HL-60/S4 treated with retinoic acid at 250 ng/mL for 4 days and 3 days (cell line): ENCODE measurements at regions not wholly inside any gene's neighbourhood (a gene's known extent, or its start where the extent isn't known, plus 50 kb on each side); places are given as distances from the start of the nearest gene placed in this dataset.
"Not testable (repeated sequence)": the region's sequence is repeated elsewhere in the genome, so short reads cannot be mapped to it uniquely, and the experiment has no call there.

Experiments used
- in situ Hi-C: fragments of 300-500 bp; cut with MboI; formaldehyde crosslinking; loops from 2 replicates; pipeline ENCODE4 v1.7.0; 2022; ENCODE audit warnings: low sequenced_read_pairs

GRCh38 chr12:128077211-128077916, 189.6 kb upstream of the TMEM132C start:
- in situ Hi-C loops: no loop called here

- in situ Hi-C loops: no loop called here
Observed at GRCh38 chr12:128077917-128078298, 189.1 kb upstream of the TMEM132C start.

GRCh38 chr12:128078301-128078971, 188.5 kb upstream of the TMEM132C start:
- in situ Hi-C loops: no loop called here

GRCh38 chr12:128079446-128079845, 187.5 kb upstream of the TMEM132C start:
- in situ Hi-C loops: no loop called here

- in situ Hi-C loops: no loop called here
Observed at GRCh38 chr12:128083132-128083729, 183.7 kb upstream of the TMEM132C start.

- in situ Hi-C loops: no loop called here
Observed at GRCh38 chr12:128088926-128089325, 178.0 kb upstream of the TMEM132C start.

- in situ Hi-C loops: no loop called here
Observed at GRCh38 chr12:128089961-128090360, 177.0 kb upstream of the TMEM132C start.

GRCh38 chr12:128091101-128091720, 175.8 kb upstream of the TMEM132C start:
- in situ Hi-C loops: no loop called here

GRCh38 chr12:128091951-128092382, 175.0 kb upstream of the TMEM132C start:
- in situ Hi-C loops: no loop called here

GRCh38 chr12:128098730-128099129, 168.2 kb upstream of the TMEM132C start:
- in situ Hi-C loops: no loop called here

- in situ Hi-C loops: no loop called here
Observed at GRCh38 chr12:128103152-128103551, 163.8 kb upstream of the TMEM132C start.

- in situ Hi-C loops: no loop called here
Observed at GRCh38 chr12:128109236-128109635, 157.7 kb upstream of the TMEM132C start.

GRCh38 chr12:128109636-128110035, 157.3 kb upstream of the TMEM132C start:
- in situ Hi-C loops: no loop called here

GRCh38 chr12:128111333-128111732, 155.6 kb upstream of the TMEM132C start:
- in situ Hi-C loops: no loop called here

GRCh38 chr12:128111951-128112350, 155.0 kb upstream of the TMEM132C start:
- in situ Hi-C loops: no loop called here

GRCh38 chr12:128113250-128113649, 153.7 kb upstream of the TMEM132C start:
- in situ Hi-C loops: not testable (repeated sequence)

- in situ Hi-C loops: no loop called here
Observed at GRCh38 chr12:128114485-128114884, 152.5 kb upstream of the TMEM132C start.

- in situ Hi-C loops: no loop called here
Observed at GRCh38 chr12:128116537-128116936, 150.4 kb upstream of the TMEM132C start.

GRCh38 chr12:128120035-128120434, 146.9 kb upstream of the TMEM132C start:
- in situ Hi-C loops: no loop called here

GRCh38 chr12:128121424-128121823, 145.5 kb upstream of the TMEM132C start:
- in situ Hi-C loops: no loop called here

- in situ Hi-C loops: no loop called here
Observed at GRCh38 chr12:128123096-128123495, 143.9 kb upstream of the TMEM132C start.

GRCh38 chr12:128131955-128132354, 135.0 kb upstream of the TMEM132C start:
- in situ Hi-C loops: no loop called here
